ENCODE measurements at regions not wholly inside any gene's neighbourhood (a gene's known extent, or its start where the extent isn't known, plus 50 kb on each side); places are given as distances from the start of the nearest gene placed in this dataset.

GRCh38 chr5:141800617-141801016 lies 77.6 kb downstream of the PCDH1 start:
- no peak for DNase-seq (ENCODE audit: low spot score)

- no peak for DNase-seq (ENCODE audit: low spot score)
Observed at GRCh38 chr5:141799507-141800167, 78.6 kb downstream of the PCDH1 start.

GRCh38 chr5:141797425-141797824 lies 80.8 kb downstream of the PCDH1 start:
- DNase-seq (ENCODE audit: low spot score), result no peak

- DNase-seq (ENCODE audit: low spot score), result no peak
Observed at GRCh38 chr5:141795421-141795820, 82.8 kb downstream of the PCDH1 start.

- no peak for DNase-seq (ENCODE audit: low spot score)
Observed at GRCh38 chr5:141793881-141794280, 84.3 kb downstream of the PCDH1 start.

GRCh38 chr5:141793403-141793802 lies 84.8 kb downstream of the PCDH1 start:
- DNase-seq (ENCODE audit: low spot score), result no peak

- DNase-seq (ENCODE audit: low spot score), result no peak
Observed at GRCh38 chr5:141790630-141791029, 87.6 kb downstream of the PCDH1 start.

GRCh38 chr5:141789330-141789729 lies 88.9 kb downstream of the PCDH1 start:
- DNase-seq (ENCODE audit: low spot score), result no peak

- DNase-seq (ENCODE audit: low spot score), result no peak
Observed at GRCh38 chr5:141788296-141788970, 89.8 kb downstream of the PCDH1 start.

GRCh38 chr5:141787376-141787775 lies 90.8 kb downstream of the PCDH1 start:
- DNase-seq (ENCODE audit: low spot score), result no peak

- DNase-seq (ENCODE audit: low spot score), result no peak
Observed at GRCh38 chr5:141786700-141787099, 91.5 kb downstream of the PCDH1 start.

GRCh38 chr5:141785711-141786110 lies 92.5 kb downstream of the PCDH1 start:
- no peak for DNase-seq (ENCODE audit: low spot score)

GRCh38 chr5:141785135-141785534 lies 93.1 kb downstream of the PCDH1 start:
- no peak for DNase-seq (ENCODE audit: low spot score)

GRCh38 chr5:141784529-141784928 lies 93.7 kb downstream of the PCDH1 start:
- DNase-seq (ENCODE audit: low spot score), result no peak

- DNase-seq (ENCODE audit: low spot score), result no peak
Observed at GRCh38 chr5:141783947-141784296, 94.3 kb downstream of the PCDH1 start.

- DNase-seq (ENCODE audit: low spot score), result no peak
Observed at GRCh38 chr5:141783005-141783946, 94.9 kb downstream of the PCDH1 start.

- DNase-seq (ENCODE audit: low spot score), result no peak
Observed at GRCh38 chr5:141781910-141782309, 96.3 kb downstream of the PCDH1 start.

GRCh38 chr5:141780952-141781781 lies 97.0 kb downstream of the PCDH1 start:
- DNase-seq (ENCODE audit: low spot score), result no peak

- DNase-seq (ENCODE audit: low spot score), result no peak
Observed at GRCh38 chr5:141780240-141780951, 97.8 kb downstream of the PCDH1 start.

GRCh38 chr5:141779503-141779973 lies 97.5 kb upstream of the ARAP3 start:
- no peak for DNase-seq (ENCODE audit: low spot score)

- no peak for DNase-seq (ENCODE audit: low spot score)
Observed at GRCh38 chr5:141778683-141779082, 96.7 kb upstream of the ARAP3 start.

All from globus pallidus (tissue), 1 donor.